Neural cell (in vitro differentiated cells): ENCODE measurements at regions not wholly inside any gene's neighbourhood (a gene's known extent, or its start where the extent isn't known, plus 50 kb on each side); places are given as distances from the start of the nearest gene placed in this dataset.

Experiments used
- H2AFZ ChIP-seq: fragments of 200-600, 300-800 bp; sonication (generic), shearing (Covaris generic); 2 replicates; pipeline ENCODE4 v1.6.0; 2014; ENCODE audit warnings: low read depth, mild to moderate bottlenecking, antibody characterized with exemption, low read length, moderate library complexity
- H3F3A ChIP-seq: fragments of 200-600 bp; shearing (Covaris generic); 2 replicates; pipeline ENCODE4 v1.6.1; 2016; ENCODE audit warnings: mild to moderate bottlenecking, moderate library complexity, mixed read lengths, antibody characterized with exemption, low read length; ENCODE audit not compliant: insufficient read depth, poor library complexity, severe bottlenecking
- H3K27ac ChIP-seq: fragments of 200-600, 300-800 bp; sonication (generic), shearing (Covaris generic); 2 replicates; pipeline ENCODE4 v1.5.1; 2014; ENCODE audit warnings: mild to moderate bottlenecking, low read length, moderate library complexity
- H3K27me3 ChIP-seq: fragments of 300-800, 200-600 bp; sonication (generic), shearing (Covaris generic); 2 replicates; pipeline ENCODE4 v1.6.0; 2014; ENCODE audit warnings: mild to moderate bottlenecking, low read depth, low read length, moderate library complexity; ENCODE audit not compliant: insufficient read depth
- H3K36me3 ChIP-seq: fragments of 300-800, 200-600 bp; sonication (generic), shearing (Covaris generic); 2 replicates; pipeline ENCODE4 v1.5.1; 2014; ENCODE audit warnings: mild to moderate bottlenecking, antibody characterized with exemption, low read length, moderate library complexity; ENCODE audit not compliant: insufficient read depth
- H3K4me2 ChIP-seq: fragments of 300-800, 200-600 bp; sonication (generic), shearing (Covaris generic); 2 replicates; pipeline ENCODE4 v1.6.0; 2014; ENCODE audit warnings: mild to moderate bottlenecking, low read length
- H3K4me3 ChIP-seq: fragments of 300-800, 200-600 bp; sonication (generic), shearing (Covaris generic); 2 replicates; pipeline ENCODE4 v1.5.1; 2014; ENCODE audit warnings: mild to moderate bottlenecking, low read length, moderate library complexity
- H3K79me2 ChIP-seq: fragments of 200-600 bp; shearing (Covaris generic); replicated peaks from 2 replicates; pipeline ENCODE4 v1.6.0; 2014; ENCODE audit warnings: mild to moderate bottlenecking, low read length, moderate library complexity; ENCODE audit not compliant: insufficient read depth
- H3K9ac ChIP-seq: fragments of 300-800, 200-600 bp; sonication (generic), shearing (Covaris generic); 2 replicates; pipeline ENCODE4 v1.6.1; 2016; ENCODE audit warnings: mild to moderate bottlenecking, low read length, mixed read lengths
- H3K9me2 ChIP-seq: fragments of 200-600 bp; shearing (Covaris generic); 2 replicates; pipeline ENCODE4 v1.6.1; 2016; ENCODE audit warnings: mild to moderate bottlenecking, low read length, mixed read lengths; ENCODE audit not compliant: insufficient read depth
- H3K9me3 ChIP-seq: fragments of 200-600, 300-800 bp; sonication (generic), shearing (Covaris generic); 2 replicates; pipeline ENCODE4 v1.6.1; 2016; ENCODE audit warnings: mild to moderate bottlenecking, mixed run types, low read length, moderate library complexity, mixed read lengths
- H4K20me1 ChIP-seq: fragments of 200-600 bp; shearing (Covaris generic); 2 replicates; pipeline ENCODE4 v1.6.1; 2016; ENCODE audit warnings: mild to moderate bottlenecking, mixed run types; ENCODE audit not compliant: insufficient read depth
- EP300 ChIP-seq: fragments of 450-650 bp; conservative IDR thresholded peaks from 2 replicates; pipeline ENCODE4 v1.6.1; 2014; ENCODE audit warnings: antibody characterized with exemption, mild to moderate bottlenecking, moderate library complexity; ENCODE audit not compliant: poor library complexity, severe bottlenecking
- EZH2 ChIP-seq: fragments of 200-600, 300-800 bp; shearing (Covaris generic), sonication (generic); IDR thresholded peaks from 2 replicates; pipeline ENCODE4 v1.6.1; 2014; ENCODE audit warnings: antibody characterized with exemption, low read length, borderline replicate concordance, mild to moderate bottlenecking; ENCODE audit not compliant: insufficient read depth, poor library complexity, severe bottlenecking
- MXI1 ChIP-seq: fragments of 450-650 bp; conservative IDR thresholded peaks from 2 replicates; pipeline ENCODE4 v1.6.1; 2014; ENCODE audit warnings: antibody characterized with exemption, mild to moderate bottlenecking; ENCODE audit not compliant: poor library complexity, severe bottlenecking
- POLR2AphosphoS5 ChIP-seq: IDR thresholded peaks from 2 replicates; pipeline ENCODE4 v1.6.1; 2012
- RAD21 ChIP-seq: fragments of 450-650 bp; conservative IDR thresholded peaks from 2 replicates; pipeline ENCODE4 v1.6.1; 2014; ENCODE audit warnings: antibody characterized with exemption, mild to moderate bottlenecking, moderate library complexity
- SMC3 ChIP-seq: fragments of 450-650 bp; conservative IDR thresholded peaks from 2 replicates; pipeline ENCODE4 v1.6.1; 2014; ENCODE audit warnings: antibody characterized with exemption, mild to moderate bottlenecking, moderate library complexity; ENCODE audit not compliant: poor library complexity
- TAF1 ChIP-seq: IDR thresholded peaks from 2 replicates; pipeline ENCODE4 v1.6.1; 2012; ENCODE audit warnings: low read depth
- TF ChIP-seq, protein P1 (sequence below): fragments of 450-650 bp; IDR thresholded peaks from 2 replicates; pipeline ENCODE4 v1.5.1; 2014; ENCODE audit warnings: antibody characterized with exemption, mild to moderate bottlenecking, moderate library complexity; ENCODE audit not compliant: poor library complexity, severe bottlenecking
- TF ChIP-seq, protein P2 (sequence below): IDR thresholded peaks from 2 replicates; pipeline ENCODE4 v1.6.1; 2012; ENCODE audit warnings: borderline replicate concordance

DNA sequence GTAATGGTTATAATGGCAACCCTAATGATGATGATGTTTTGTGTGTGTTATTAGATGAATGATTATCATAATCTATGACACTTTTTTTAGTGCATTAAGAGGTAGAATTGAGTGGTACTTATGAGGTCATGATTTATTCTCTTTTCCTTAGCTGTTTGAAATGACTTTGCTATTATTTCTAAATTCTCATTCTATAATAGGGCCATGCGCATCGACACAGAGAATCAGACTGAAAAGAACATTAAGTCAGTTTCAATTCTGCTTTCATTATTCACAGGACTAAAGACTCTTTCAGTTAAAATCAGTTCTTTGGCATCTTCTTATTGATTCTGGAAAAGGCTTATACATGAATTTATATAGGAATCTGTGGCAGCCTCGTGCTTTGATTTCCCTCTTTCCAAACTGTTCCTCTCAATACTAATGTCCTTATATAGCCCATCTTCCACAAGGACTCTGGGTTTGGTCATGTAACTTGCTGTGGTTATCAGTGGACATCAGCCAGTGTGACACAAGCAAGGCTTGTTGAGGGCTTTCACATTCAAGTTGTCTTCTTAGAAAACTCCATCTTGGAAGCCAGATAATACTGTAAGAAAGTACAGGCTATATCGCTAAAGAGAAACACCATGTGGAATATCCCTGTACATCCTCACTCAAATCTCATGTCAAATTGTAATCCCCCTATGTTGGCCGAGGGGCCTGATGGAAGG lies 140.3 kb upstream of the CHD1 start:
- Histone ChIP-seq H2AFZ (no peak overlapping the region), H3K9ac (no peak overlapping the region), H3K4me3 (no peak overlapping the region), H3K9me3 (no peaks in the 10 kb centered on the region), H3F3A (no peaks in the 10 kb centered on the region), H3K27me3 (no peaks in the 10 kb centered on the region), H3K79me2 (no peaks in the 10 kb centered on the region), H3K27ac (no peak overlapping the region), H4K20me1 (no peaks in the 10 kb centered on the region), H3K36me3 (no peaks in the 10 kb centered on the region), H3K4me2 (no peak overlapping the region), H3K9me2 (no peaks in the 10 kb centered on the region)
- TF ChIP-seq EZH2, result no peak
- no peak for TF ChIP-seq RAD21
- no peak for TF ChIP-seq TAF1

DNA sequence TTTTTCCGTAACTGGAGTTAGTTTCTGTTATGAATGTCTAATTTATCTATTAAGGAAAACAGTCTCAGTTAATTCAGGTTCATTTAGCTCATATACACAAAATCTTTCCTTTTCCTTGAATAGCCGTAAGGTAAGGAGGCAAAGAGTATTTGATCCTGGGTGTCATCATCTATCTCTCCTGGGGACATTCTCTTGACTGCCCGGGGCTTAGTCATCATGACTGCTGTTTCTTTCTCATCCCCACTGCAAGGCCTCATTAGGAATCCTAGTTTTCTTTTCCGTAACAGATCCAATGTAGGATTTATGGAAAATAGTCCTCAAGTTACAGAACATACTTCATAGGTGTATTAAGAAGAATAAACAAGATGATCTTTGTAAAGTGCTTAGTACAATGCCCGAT lies 134.9 kb upstream of the CHD1 start:
- H3K9me2 ChIP-seq, result no peaks in the 10 kb centered on the region
- no peaks in the 10 kb centered on the region for H3K9me3 ChIP-seq
- no peaks in the 10 kb centered on the region for H3K79me2 ChIP-seq
- TF ChIP-seq MXI1 (no peak), EP300 (no peak)
- TF ChIP-seq, protein P1, sequence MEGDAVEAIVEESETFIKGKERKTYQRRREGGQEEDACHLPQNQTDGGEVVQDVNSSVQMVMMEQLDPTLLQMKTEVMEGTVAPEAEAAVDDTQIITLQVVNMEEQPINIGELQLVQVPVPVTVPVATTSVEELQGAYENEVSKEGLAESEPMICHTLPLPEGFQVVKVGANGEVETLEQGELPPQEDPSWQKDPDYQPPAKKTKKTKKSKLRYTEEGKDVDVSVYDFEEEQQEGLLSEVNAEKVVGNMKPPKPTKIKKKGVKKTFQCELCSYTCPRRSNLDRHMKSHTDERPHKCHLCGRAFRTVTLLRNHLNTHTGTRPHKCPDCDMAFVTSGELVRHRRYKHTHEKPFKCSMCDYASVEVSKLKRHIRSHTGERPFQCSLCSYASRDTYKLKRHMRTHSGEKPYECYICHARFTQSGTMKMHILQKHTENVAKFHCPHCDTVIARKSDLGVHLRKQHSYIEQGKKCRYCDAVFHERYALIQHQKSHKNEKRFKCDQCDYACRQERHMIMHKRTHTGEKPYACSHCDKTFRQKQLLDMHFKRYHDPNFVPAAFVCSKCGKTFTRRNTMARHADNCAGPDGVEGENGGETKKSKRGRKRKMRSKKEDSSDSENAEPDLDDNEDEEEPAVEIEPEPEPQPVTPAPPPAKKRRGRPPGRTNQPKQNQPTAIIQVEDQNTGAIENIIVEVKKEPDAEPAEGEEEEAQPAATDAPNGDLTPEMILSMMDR, result no peak
- no peaks in the 10 kb centered on the region for H3F3A ChIP-seq
- no peaks in the 10 kb centered on the region for H3K36me3 ChIP-seq
- no peak overlapping the region for H3K27ac ChIP-seq
- H2AFZ ChIP-seq, result no peak overlapping the region
- no peak overlapping the region for H3K4me3 ChIP-seq
- no peaks in the 10 kb centered on the region for H3K27me3 ChIP-seq
- H3K4me2 ChIP-seq, result no peak overlapping the region
- H3K9ac ChIP-seq, result no peak overlapping the region
- no peaks in the 10 kb centered on the region for H4K20me1 ChIP-seq

DNA sequence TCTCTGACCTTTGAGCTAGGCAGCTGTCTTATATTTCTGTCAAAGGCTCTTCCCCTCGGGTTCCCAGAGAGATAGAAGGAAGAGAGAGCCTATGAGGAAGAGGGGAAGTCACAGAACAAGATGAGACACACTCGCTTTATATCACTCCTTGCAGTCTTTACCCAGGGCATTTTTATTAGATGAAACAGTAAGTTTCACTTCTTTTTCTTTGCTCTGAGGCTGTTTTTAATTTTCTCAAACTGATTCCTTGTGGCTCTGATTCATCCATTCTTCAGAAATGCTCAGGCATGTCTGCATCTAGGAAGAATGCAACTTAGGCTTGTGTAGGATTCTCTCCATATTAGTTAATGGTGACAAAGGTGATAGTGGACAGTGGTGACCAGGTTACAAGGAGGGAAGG lies 132.9 kb upstream of the CHD1 start:
- H4K20me1 ChIP-seq, result no peaks in the 10 kb centered on the region
- no peaks in the 10 kb centered on the region for H3K9me3 ChIP-seq
- no peak overlapping the region for H3K27ac ChIP-seq
- H3K9ac ChIP-seq, result no peak overlapping the region
- no peaks in the 10 kb centered on the region for H3K9me2 ChIP-seq
- no peaks in the 10 kb centered on the region for H3K79me2 ChIP-seq
- TF ChIP-seq, protein P1, result no peak
- TF ChIP-seq TAF1, result no peak
- TF ChIP-seq MXI1, result no peak
- no peak for TF ChIP-seq SMC3
- TF ChIP-seq EZH2, result no peak
- TF ChIP-seq, protein P2, sequence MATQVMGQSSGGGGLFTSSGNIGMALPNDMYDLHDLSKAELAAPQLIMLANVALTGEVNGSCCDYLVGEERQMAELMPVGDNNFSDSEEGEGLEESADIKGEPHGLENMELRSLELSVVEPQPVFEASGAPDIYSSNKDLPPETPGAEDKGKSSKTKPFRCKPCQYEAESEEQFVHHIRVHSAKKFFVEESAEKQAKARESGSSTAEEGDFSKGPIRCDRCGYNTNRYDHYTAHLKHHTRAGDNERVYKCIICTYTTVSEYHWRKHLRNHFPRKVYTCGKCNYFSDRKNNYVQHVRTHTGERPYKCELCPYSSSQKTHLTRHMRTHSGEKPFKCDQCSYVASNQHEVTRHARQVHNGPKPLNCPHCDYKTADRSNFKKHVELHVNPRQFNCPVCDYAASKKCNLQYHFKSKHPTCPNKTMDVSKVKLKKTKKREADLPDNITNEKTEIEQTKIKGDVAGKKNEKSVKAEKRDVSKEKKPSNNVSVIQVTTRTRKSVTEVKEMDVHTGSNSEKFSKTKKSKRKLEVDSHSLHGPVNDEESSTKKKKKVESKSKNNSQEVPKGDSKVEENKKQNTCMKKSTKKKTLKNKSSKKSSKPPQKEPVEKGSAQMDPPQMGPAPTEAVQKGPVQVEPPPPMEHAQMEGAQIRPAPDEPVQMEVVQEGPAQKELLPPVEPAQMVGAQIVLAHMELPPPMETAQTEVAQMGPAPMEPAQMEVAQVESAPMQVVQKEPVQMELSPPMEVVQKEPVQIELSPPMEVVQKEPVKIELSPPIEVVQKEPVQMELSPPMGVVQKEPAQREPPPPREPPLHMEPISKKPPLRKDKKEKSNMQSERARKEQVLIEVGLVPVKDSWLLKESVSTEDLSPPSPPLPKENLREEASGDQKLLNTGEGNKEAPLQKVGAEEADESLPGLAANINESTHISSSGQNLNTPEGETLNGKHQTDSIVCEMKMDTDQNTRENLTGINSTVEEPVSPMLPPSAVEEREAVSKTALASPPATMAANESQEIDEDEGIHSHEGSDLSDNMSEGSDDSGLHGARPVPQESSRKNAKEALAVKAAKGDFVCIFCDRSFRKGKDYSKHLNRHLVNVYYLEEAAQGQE, result no peak
- no peak for TF ChIP-seq RAD21
- TF ChIP-seq EP300, result no peak
- TF ChIP-seq POLR2AphosphoS5, result no peak
- no peak overlapping the region for H2AFZ ChIP-seq
- H3K4me3 ChIP-seq, result no peak overlapping the region
- no peaks in the 10 kb centered on the region for H3K36me3 ChIP-seq
- no peak overlapping the region for H3K4me2 ChIP-seq
- H3K27me3 ChIP-seq, result no peaks in the 10 kb centered on the region
- no peaks in the 10 kb centered on the region for H3F3A ChIP-seq
